GM12874 (cell line): ENCODE measurements at regions not wholly inside any gene's neighbourhood (a gene's known extent, or its start where the extent isn't known, plus 50 kb on each side); places are given as distances from the start of the nearest gene placed in this dataset.

Experiments
- TF ChIP-seq, protein P1 (sequence below): IDR thresholded peaks from 2 replicates; pipeline ENCODE4 v1.5.1; 2011; ENCODE audit warnings: low read depth, mild to moderate bottlenecking, control low read depth, low read length, moderate library complexity; ENCODE audit not compliant: insufficient read depth

GRCh38 chr18:30622635-30623034 lies 419.9 kb downstream of the DSC3 start:
- TF ChIP-seq, protein P1, sequence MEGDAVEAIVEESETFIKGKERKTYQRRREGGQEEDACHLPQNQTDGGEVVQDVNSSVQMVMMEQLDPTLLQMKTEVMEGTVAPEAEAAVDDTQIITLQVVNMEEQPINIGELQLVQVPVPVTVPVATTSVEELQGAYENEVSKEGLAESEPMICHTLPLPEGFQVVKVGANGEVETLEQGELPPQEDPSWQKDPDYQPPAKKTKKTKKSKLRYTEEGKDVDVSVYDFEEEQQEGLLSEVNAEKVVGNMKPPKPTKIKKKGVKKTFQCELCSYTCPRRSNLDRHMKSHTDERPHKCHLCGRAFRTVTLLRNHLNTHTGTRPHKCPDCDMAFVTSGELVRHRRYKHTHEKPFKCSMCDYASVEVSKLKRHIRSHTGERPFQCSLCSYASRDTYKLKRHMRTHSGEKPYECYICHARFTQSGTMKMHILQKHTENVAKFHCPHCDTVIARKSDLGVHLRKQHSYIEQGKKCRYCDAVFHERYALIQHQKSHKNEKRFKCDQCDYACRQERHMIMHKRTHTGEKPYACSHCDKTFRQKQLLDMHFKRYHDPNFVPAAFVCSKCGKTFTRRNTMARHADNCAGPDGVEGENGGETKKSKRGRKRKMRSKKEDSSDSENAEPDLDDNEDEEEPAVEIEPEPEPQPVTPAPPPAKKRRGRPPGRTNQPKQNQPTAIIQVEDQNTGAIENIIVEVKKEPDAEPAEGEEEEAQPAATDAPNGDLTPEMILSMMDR, result no peak

- TF ChIP-seq, protein P1, result no peak
Observed at GRCh38 chr18:30622104-30622503, 420.4 kb downstream of the DSC3 start.

GRCh38 chr18:30618567-30618966 lies 424.0 kb downstream of the DSC3 start:
- TF ChIP-seq, protein P1, result no peak

GRCh38 chr18:30616414-30616813 lies 426.1 kb downstream of the DSC3 start:
- TF ChIP-seq, protein P1, result no peak

DNA sequence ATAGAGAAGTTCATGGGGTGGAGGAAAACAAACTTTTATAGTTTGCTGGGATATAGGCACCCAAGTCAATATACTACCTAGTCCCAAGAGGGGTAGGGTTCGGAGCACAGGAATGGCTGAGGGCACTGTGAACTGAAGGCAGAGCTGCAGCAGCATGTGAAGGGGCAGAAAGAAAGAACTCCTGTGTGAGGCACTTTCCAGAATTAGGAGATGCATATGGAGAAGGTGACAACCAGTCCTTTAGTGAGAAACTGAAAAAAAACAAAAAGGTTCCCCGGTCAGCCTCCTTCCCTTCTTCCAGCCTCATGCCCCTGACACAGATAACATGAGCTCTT lies 429.1 kb downstream of the DSC3 start:
- TF ChIP-seq, protein P1, result no peak

GRCh38 chr18:30601541-30601940 lies 441.0 kb downstream of the DSC3 start:
- TF ChIP-seq, protein P1, result no peak

- TF ChIP-seq, protein P1, result no peak
Observed at GRCh38 chr18:30597202-30597601, 445.3 kb downstream of the DSC3 start.

DNA sequence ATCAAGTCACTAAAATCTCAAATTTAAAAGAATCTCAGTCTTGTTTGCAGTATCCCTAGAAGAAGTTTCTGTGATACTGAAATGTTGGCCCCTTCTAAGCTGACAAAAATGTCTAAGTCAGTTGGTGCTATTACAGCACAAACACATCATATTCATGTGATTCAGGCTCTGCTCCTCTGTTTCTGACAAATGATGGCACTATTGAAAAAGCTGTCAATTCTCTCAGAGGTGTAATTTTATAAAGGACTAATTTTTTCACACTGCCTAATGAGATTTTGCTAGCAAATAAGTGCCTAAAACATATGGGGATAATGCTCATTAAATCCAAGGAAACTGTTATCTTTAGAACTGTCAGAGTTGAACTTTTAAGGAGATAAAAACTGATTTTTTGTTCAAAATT lies 445.9 kb downstream of the DSC3 start:
- TF ChIP-seq, protein P1, result no peak
